Mesothelial cell of epicardium (in vitro differentiated cells): ENCODE measurements at regions not wholly inside any gene's neighbourhood (a gene's known extent, or its start where the extent isn't known, plus 50 kb on each side); places are given as distances from the start of the nearest gene placed in this dataset.
A peak's percentile ranks its signal among the peaks of the same experiment; 100 is the strongest.
"Not testable (repeated sequence)": the region's sequence is repeated elsewhere in the genome, so short reads cannot be mapped to it uniquely, and the experiment has no call there.

Experiments
- DNase-seq, 2 experiments: peaks; one replicate each; pipeline ENCODE4 v3.0.0; 2021; ENCODE audit warnings: low spot score in 2 of 2; ENCODE audit not compliant: unreplicated experiment in 2 of 2
- H3K27ac Mint-ChIP-seq: 2 replicates; pipeline ENCODE4 v1.8.0; 2021; ENCODE audit warnings: mixed read lengths
- H3K27me3 Mint-ChIP-seq: 2 replicates; pipeline ENCODE4 v1.8.0; 2021; ENCODE audit warnings: low read depth, mixed read lengths
- H3K36me3 Mint-ChIP-seq: 2 replicates; pipeline ENCODE4 v1.8.0; 2021; ENCODE audit warnings: mixed read lengths
- H3K4me1 Mint-ChIP-seq: 2 replicates; pipeline ENCODE4 v1.8.0; 2021; ENCODE audit warnings: mixed read lengths
- H3K4me3 Mint-ChIP-seq: 2 replicates; pipeline ENCODE4 v1.8.0; 2021; ENCODE audit warnings: mild to moderate bottlenecking, moderate library complexity, mixed read lengths
- H3K9me3 Mint-ChIP-seq: 2 replicates; pipeline ENCODE4 v1.8.0; 2021; ENCODE audit warnings: mixed read lengths

DNA sequence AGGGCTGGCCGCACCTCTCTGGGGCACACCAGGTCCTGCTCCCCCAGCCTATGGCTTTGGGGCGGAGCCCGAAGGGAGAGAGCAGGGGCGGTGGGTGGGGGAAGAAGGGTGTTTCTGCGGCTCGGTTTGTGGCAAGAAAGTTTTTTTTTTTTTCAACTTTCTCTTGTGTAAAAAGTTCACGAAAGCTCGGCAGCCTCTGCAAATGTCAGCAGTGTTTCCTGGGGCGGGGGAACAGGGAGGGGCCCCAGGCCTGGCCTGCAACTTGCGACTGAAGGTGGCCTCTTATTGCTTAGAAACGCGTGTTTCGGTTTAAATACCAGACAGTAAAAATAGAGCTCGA, 137.4 kb upstream of the PTPN20 start:
- H3K27ac Mint-ChIP-seq, H3K36me3 Mint-ChIP-seq, H3K4me3 Mint-ChIP-seq, DNase-seq, H3K9me3 Mint-ChIP-seq, H3K4me1 Mint-ChIP-seq, H3K27me3 Mint-ChIP-seq: not testable (repeated sequence)

DNA sequence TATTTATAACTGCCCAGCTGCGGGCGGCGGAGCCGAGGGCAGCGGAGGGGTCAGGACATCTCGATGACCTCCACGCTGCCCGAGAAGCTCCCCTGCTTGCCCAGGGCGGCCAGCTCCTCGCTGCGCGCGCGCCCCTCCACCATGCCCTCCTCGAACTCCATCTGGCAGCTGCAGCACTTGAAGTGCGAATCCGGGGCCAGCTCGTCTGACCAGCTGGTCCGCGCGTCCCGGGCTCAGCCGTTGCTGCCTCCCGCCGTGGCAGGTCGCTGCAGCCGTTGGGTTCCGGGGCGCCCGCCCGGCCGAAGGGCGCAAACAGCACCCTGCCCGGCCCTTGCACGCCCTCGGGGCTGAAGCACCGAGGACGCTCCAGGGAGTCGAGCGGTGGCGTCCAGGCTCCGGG, 136.9 kb upstream of the PTPN20 start:
- not testable (repeated sequence) for H3K9me3 Mint-ChIP-seq, DNase-seq, H3K27ac Mint-ChIP-seq, H3K4me1 Mint-ChIP-seq, H3K4me3 Mint-ChIP-seq, H3K36me3 Mint-ChIP-seq, H3K27me3 Mint-ChIP-seq

DNA sequence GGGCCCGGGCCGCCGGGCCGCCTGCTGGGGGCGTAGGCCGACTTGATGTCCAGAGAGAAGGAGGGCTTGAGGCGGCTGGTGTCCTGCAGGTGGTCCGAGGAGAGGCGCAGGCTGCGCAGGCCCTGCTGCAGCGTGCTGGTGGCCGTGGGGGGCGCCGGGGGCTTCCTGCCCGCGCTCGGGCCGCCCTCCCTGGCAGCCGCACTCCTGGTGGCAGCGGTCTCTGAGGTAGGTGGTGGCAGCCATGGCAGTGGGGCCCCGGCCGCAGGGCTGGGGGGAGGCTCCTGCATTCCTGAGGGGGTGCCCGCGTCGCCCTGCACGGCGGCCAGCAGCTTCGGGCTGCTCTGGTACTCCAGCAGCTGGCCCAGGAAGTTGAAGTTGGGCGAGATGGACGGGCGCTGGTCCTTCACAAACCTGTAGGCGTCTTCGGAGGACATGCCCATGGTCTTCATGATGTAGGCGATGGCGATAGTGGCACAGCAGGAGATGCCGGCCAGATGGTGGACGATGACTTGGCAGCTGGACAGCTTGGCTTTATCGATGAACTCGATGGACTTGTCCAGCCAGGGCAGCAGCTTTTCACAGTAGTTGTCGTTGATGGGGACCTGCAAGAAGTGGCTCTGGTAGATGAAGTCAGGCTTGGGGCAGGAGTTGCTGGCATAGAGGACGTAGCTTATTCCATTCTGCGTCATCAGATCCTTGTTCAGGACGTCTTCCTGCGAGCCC, 136.1 kb upstream of the PTPN20 start:
- not testable (repeated sequence) for H3K27ac Mint-ChIP-seq, H3K4me3 Mint-ChIP-seq, H3K36me3 Mint-ChIP-seq, H3K27me3 Mint-ChIP-seq, H3K9me3 Mint-ChIP-seq, H3K4me1 Mint-ChIP-seq, DNase-seq

DNA sequence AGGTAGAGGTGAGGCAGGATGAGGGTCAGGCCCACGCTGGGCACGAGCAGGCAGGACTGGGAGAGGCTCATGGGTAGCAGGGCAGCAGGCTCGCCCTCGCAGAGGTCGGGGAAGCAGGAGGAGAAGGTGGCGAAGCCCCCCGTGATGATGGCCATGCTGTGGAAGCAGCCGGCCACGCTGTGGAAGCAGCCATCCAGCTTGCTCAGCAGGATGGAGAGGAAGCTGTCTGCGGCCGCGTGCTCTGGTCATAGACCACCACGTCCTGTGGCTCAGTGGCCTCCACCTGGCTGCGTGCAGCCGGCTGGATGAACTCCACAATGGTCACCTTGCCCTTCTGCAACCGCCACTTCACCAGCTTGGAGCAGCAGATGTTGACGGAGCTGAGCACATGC, 135.6 kb upstream of the PTPN20 start:
- not testable (repeated sequence) for H3K27ac Mint-ChIP-seq, H3K4me3 Mint-ChIP-seq, H3K9me3 Mint-ChIP-seq, H3K36me3 Mint-ChIP-seq, H3K4me1 Mint-ChIP-seq, H3K27me3 Mint-ChIP-seq, DNase-seq

DNA sequence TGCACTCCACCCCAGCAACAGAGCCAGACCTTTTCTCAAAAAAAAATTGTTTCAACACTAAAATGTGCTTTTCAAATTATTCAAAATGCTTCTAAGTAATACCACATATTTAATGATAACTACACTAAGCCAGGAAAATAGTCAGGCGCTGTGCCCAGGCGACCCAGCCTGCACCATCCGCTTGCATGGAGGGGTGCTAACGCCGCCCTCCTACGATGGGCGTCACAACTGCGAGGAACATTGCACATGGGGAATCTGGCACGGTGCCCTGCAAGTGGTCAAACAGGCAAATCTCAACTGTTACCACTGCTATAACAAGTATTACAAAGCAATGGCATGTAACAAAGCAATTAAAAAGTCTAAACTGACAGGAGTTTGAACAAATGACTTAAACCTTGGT, 131.7 kb upstream of the PTPN20 start:
- not testable (repeated sequence) for H3K27ac Mint-ChIP-seq, H3K9me3 Mint-ChIP-seq, H3K4me3 Mint-ChIP-seq, DNase-seq, H3K27me3 Mint-ChIP-seq, H3K4me1 Mint-ChIP-seq, H3K36me3 Mint-ChIP-seq

DNA sequence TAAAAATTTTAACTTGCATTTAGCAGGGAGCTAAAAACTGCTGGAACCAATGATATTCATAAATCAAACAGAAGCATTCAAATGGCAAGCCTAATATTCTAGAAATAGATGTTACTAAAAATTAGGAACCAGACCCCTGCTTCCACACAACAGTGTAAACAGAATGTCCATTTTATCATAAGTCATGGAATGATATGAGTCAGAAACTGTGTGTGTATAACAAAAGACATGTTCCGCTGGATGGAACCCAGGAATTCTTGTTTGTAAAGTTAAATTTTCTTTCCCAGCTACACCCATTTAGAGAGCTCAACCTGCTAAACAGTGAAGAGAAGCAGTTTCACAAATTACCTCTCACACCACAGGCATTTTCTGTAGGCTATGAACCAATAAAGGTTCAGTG, 131.1 kb upstream of the PTPN20 start:
- not testable (repeated sequence) for H3K36me3 Mint-ChIP-seq, H3K9me3 Mint-ChIP-seq, H3K4me1 Mint-ChIP-seq, H3K27me3 Mint-ChIP-seq, H3K27ac Mint-ChIP-seq, DNase-seq, H3K4me3 Mint-ChIP-seq

DNA sequence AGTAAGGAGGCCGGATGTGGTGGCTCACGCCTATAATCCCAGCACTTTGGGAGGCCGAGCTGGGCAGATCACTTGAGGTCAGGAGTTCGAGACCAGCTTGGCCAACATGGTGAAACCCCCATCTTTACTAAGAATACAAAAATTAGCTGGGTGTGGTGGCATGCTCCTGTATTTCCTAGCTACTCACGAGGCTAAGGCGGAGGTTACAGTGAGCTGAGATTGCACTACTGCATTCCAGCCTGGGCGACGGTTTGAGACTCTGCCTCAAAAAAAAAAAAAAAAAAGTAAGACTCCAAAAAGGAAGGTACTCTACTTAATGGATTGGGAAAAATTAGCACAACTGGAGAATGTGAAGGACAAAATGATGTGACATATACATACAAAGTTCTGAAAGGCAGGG, 130.2 kb upstream of the PTPN20 start:
- not testable (repeated sequence) for H3K4me1 Mint-ChIP-seq, H3K27me3 Mint-ChIP-seq, H3K4me3 Mint-ChIP-seq, DNase-seq, H3K9me3 Mint-ChIP-seq, H3K36me3 Mint-ChIP-seq, H3K27ac Mint-ChIP-seq

DNA sequence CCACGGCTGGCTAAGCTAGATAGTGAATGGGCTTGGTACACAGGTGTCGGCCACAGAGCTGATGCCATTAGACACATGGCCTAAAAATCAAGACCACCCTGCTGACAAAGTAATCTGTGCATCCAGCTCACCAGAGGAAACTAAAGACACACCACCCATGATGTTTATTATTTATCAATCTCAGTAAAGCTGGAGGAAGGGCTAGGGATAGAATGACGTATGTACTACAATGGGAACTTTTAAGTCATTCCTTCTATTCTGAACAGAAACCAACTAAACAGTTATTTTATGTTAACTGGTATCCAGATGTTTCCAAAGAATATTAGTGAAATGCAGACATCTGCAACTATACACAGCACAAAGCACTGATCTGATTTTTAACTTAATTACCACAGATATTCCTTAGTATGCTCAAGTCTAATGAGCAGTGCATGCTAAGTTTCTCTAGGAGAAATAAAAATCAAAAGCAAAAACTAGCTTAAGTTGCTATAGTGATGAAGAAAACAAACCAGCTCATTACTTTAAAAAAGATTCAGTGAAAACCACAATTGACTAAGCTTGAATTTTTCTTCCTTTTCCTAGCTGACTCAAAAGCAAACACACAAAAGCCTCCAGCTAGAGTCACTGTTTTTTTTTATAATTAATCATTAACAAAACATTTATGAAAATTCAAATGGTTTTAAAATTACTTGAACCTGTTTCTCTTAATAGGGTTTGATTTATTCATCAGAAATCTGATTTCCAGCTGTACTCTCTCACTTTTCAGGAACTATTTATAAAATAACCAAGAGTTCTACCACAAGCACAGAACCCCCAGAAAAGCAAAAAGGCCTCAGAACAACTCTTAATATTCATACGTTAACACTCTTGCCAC, 129.0 kb upstream of the PTPN20 start:
- not testable (repeated sequence) for H3K27me3 Mint-ChIP-seq, H3K4me3 Mint-ChIP-seq, H3K4me1 Mint-ChIP-seq

DNA sequence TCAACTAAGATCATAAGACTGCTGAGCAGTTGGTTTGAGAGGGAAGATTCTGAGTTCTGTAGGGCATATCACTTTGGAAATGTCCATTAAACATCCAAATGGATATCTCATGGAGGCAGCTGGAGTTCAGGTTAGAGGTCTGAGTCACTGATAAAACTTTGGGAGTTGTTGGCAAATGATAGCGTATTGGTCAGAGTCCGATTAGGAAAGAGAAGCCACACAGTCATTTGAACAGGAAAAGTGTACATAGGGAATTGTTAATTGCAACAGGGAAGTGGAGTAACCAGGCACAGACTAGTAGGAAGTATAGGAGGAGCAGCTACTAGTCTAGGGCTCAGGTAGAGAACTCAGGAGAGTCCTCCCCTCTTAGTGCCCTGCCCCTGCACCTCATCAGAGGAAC, 126.6 kb upstream of the PTPN20 start:
- not testable (repeated sequence) for H3K9me3 Mint-ChIP-seq, H3K36me3 Mint-ChIP-seq, H3K27me3 Mint-ChIP-seq, H3K27ac Mint-ChIP-seq, H3K4me3 Mint-ChIP-seq, DNase-seq, H3K4me1 Mint-ChIP-seq

More for the DNA sequence above, 129.0 kb upstream of the PTPN20 start:
- H3K9me3 Mint-ChIP-seq, DNase-seq, H3K36me3 Mint-ChIP-seq, H3K27ac Mint-ChIP-seq: not testable (repeated sequence)

DNA sequence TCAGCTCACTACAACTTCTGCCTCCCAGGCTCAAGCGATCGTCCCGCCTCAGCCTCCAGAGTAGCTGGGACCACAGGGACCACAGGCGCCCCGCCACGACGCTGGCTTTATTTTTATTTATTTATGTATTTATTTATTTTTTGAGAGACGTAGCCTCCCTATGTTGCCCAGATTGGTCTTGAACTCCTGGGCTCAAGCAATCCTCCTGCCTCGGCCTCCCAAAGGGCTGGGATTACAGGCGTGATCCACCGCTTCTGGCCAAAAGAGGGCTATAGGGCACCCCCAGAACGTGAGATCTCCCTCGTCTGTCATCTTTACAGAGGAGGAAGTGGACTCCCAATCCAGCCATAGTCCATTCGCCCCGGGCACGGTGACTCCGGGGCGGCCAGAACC, 125.1 kb upstream of the PTPN20 start:
- not testable (repeated sequence) for H3K27ac Mint-ChIP-seq, H3K36me3 Mint-ChIP-seq, H3K27me3 Mint-ChIP-seq

DNA sequence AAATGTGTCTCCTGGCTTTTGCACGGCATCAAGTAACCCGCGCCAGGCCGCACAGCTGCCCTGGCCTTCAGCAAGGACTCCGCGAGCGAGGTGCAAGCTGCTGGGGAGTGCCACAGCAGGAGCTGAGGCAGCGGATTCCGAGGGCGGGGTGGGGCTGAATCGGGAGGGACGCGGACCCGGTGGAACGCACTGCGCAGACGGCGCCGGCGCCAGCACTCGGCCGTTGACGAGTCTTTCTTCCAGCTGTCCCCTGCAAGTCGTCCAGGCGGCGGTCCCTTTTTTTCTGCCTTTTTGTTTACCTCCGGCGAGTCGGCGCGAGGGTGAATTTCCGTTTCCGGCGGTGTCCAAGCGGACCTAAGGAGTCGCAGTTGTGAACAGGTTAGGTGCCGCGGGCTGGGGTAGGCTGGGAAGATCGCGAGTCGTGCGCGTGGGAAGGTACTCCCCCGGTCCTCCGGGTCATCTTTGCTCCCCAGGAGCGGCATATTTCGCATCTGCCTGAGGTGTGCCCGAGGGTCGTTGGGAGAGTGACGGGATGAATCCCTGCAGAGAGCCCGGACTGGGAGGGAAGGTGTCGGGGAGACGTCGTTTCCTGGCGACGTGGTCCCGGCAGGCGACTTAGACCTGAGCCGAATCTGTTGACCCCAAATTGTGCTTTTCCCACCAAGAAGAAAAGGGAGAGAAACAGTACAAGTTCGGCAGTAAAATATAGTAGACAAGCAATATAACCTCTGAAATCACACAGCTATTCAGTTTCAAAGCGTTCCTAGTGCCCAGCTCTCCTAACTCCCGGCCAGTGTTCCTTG, 124.5 kb upstream of the PTPN20 start:
- Mint-ChIP-seq H3K27ac (peak overlapping the region; percentile 96), H3K4me3 (peak overlapping the region; percentile 100)
- not testable (repeated sequence) for H3K4me1 Mint-ChIP-seq, H3K36me3 Mint-ChIP-seq, H3K9me3 Mint-ChIP-seq, H3K27me3 Mint-ChIP-seq
- DNase-seq, result peak; percentile 33 to 70

More for the DNA sequence above, 125.1 kb upstream of the PTPN20 start:
- peak overlapping the region; percentile 100 for H3K4me3 Mint-ChIP-seq
- DNase-seq, H3K9me3 Mint-ChIP-seq, H3K4me1 Mint-ChIP-seq: not testable (repeated sequence)
